HG03457 (cell line): ENCODE measurements at regions not wholly inside any gene's neighbourhood (a gene's known extent, or its start where the extent isn't known, plus 50 kb on each side); places are given as distances from the start of the nearest gene placed in this dataset.
"Not testable (repeated sequence)": the region's sequence is repeated elsewhere in the genome, so short reads cannot be mapped to it uniquely, and the experiment has no call there.

ENCODE experiments used
- ATAC-seq: cut with Tn5 transposase; IDR thresholded peaks from one replicate; pipeline ENCODE4 v1.9.1; 2021; ENCODE audit warnings: moderate number of reproducible peaks; ENCODE audit not compliant: unreplicated experiment

GRCh38 chr7:156547884-156548561, 92.6 kb upstream of the RNF32 start:
- ATAC-seq, result peak; percentile 58

GRCh38 chr7:156545979-156546378, 94.6 kb upstream of the RNF32 start:
- no peak for ATAC-seq

GRCh38 chr7:156544919-156545715, 95.5 kb upstream of the RNF32 start:
- ATAC-seq, result no peak

GRCh38 chr7:156543699-156544598, 96.6 kb upstream of the RNF32 start:
- ATAC-seq, result no peak

GRCh38 chr7:156540619-156541165, 99.9 kb upstream of the RNF32 start:
- no peak for ATAC-seq

GRCh38 chr7:156539999-156540398, 100.6 kb upstream of the RNF32 start:
- ATAC-seq, result no peak

GRCh38 chr7:156537006-156537405, 103.6 kb upstream of the RNF32 start:
- no peak for ATAC-seq

GRCh38 chr7:156534925-156535324, 105.6 kb upstream of the RNF32 start:
- no peak for ATAC-seq

- no peak for ATAC-seq
These were observed 106.6 kb upstream of the RNF32 start for GRCh38 chr7:156533964-156534363.

- ATAC-seq, result no peak
These were observed 107.2 kb upstream of the RNF32 start for GRCh38 chr7:156533420-156533819.

- ATAC-seq, result no peak
These were observed 108.5 kb upstream of the RNF32 start for GRCh38 chr7:156532016-156532602.

GRCh38 chr7:156529956-156530355, 110.6 kb upstream of the RNF32 start:
- no peak for ATAC-seq

GRCh38 chr7:156527458-156527890, 113.1 kb upstream of the RNF32 start:
- no peak for ATAC-seq

GRCh38 chr7:156524818-156525597, 115.6 kb upstream of the RNF32 start:
- no peak for ATAC-seq

GRCh38 chr7:156523447-156524048, 117.0 kb upstream of the RNF32 start:
- ATAC-seq, result no peak

GRCh38 chr7:156522801-156523200, 117.8 kb upstream of the RNF32 start:
- ATAC-seq, result no peak

GRCh38 chr7:156519070-156519469, 121.5 kb upstream of the RNF32 start:
- ATAC-seq, result no peak

GRCh38 chr7:156518466-156518865, 122.1 kb upstream of the RNF32 start:
- no peak for ATAC-seq

GRCh38 chr7:156517858-156518257, 122.7 kb upstream of the RNF32 start:
- ATAC-seq, result not testable (repeated sequence)
